OCI-LY7 (cell line): ENCODE measurements at regions not wholly inside any gene's neighbourhood (a gene's known extent, or its start where the extent isn't known, plus 50 kb on each side); places are given as distances from the start of the nearest gene placed in this dataset.

Experiments used
- BruUV-seq: library from RNA; stranded (reverse); fragments of 400-500 nt; replicated peaks from 2 replicates; lab custom pipeline; 2021; lab: Mats Ljungman, UMichigan
- CTCF ChIA-PET: fragments of 300-600 bp; sonication (Branson Sonifier 250); formaldehyde crosslinking; loops from one replicate; lab custom pipeline; 2022; ENCODE audit warnings: antibody characterized with exemption; ENCODE audit not compliant: unreplicated experiment; lab: Charles Lee
- POLR2A ChIA-PET: fragments of 300-600 bp; sonication (Branson Sonifier 250); formaldehyde crosslinking; loops from one replicate; lab custom pipeline; 2022; ENCODE audit warnings: antibody characterized with exemption; lab: Charles Lee
- DNase-seq: peaks from one replicate; pipeline ENCODE4 v3.0.0-alpha.2; 2015; ENCODE audit warnings: low spot score
- H2AFZ ChIP-seq: fragments of 200-600 bp; sonication (generic), shearing (Covaris generic); 2 replicates; pipeline ENCODE4 v1.6.1; 2014; ENCODE audit warnings: mild to moderate bottlenecking, antibody characterized with exemption, low read length, moderate library complexity
- H3K27ac ChIP-seq: fragments of 200-600 bp; sonication (generic); 2 replicates; pipeline ENCODE4 v1.5.1; 2014; ENCODE audit warnings: mixed run types, low read depth, mild to moderate bottlenecking, moderate library complexity, low read length, inconsistent platforms; ENCODE audit not compliant: poor library complexity, severe bottlenecking
- H3K36me3 ChIP-seq: fragments of 200-600 bp; sonication (generic); 2 replicates; pipeline ENCODE4 v1.6.1; 2014; ENCODE audit warnings: mild to moderate bottlenecking, antibody characterized with exemption, low read length, moderate library complexity, mixed read lengths; ENCODE audit not compliant: insufficient read depth
- H3K4me1 ChIP-seq: fragments of 200-600 bp; sonication (generic); 2 replicates; pipeline ENCODE4 v1.5.1; 2014; ENCODE audit warnings: mild to moderate bottlenecking, low read length; ENCODE audit not compliant: insufficient read depth, poor library complexity, severe bottlenecking
- H3K4me2 ChIP-seq: fragments of 200-600 bp; sonication (generic); 2 replicates; pipeline ENCODE4 v1.6.1; 2014; ENCODE audit warnings: mild to moderate bottlenecking, low read length
- H3K4me3 ChIP-seq: fragments of 200-600 bp; sonication (generic); 2 replicates; pipeline ENCODE4 v1.5.1; 2014; ENCODE audit warnings: mild to moderate bottlenecking, low read depth, low read length; ENCODE audit not compliant: poor library complexity, severe bottlenecking
- H3K79me2 ChIP-seq: fragments of 200-600 bp; sonication (generic); 2 replicates; pipeline ENCODE4 v1.6.1; 2016; ENCODE audit warnings: low read depth, mild to moderate bottlenecking, low read length, moderate library complexity, mixed read lengths; ENCODE audit not compliant: insufficient read depth
- H3K9me2 ChIP-seq: fragments of 200-600 bp; sonication (generic); 2 replicates; pipeline ENCODE4 v1.6.1; 2016; ENCODE audit warnings: mild to moderate bottlenecking, low read length, mixed read lengths; ENCODE audit not compliant: insufficient read depth
- H3K9me3 ChIP-seq: fragments of 200-600 bp; sonication (generic); 2 replicates; pipeline ENCODE4 v1.6.1; 2014; ENCODE audit warnings: mild to moderate bottlenecking, mixed run types, low read length, mixed read lengths
- H4K20me1 ChIP-seq: fragments of 200-600 bp; sonication (generic); 2 replicates; pipeline ENCODE4 v1.6.1; 2014; ENCODE audit warnings: mild to moderate bottlenecking, antibody characterized with exemption, low read length, moderate library complexity, mixed read lengths; ENCODE audit not compliant: insufficient read depth
- CTCF ChIP-seq: fragments of 200-600 bp; sonication (generic); conservative IDR thresholded peaks from 2 replicates; pipeline ENCODE4 v1.5.1; 2014; ENCODE audit warnings: mild to moderate bottlenecking, antibody characterized with exemption, low read length, moderate library complexity, mixed read lengths
- EZH2phosphoT487 ChIP-seq: fragments of 200-600 bp; sonication (generic); IDR thresholded peaks from 2 replicates; pipeline ENCODE4 v1.6.1; 2018; ENCODE audit warnings: low read depth, borderline replicate concordance, mild to moderate bottlenecking, mixed run types, antibody characterized with exemption, low read length, moderate library complexity, mixed read lengths
- intact Hi-C: fragments of 100-400 bp; cut with micrococcal nuclease; formaldehyde crosslinking; loops from one replicate; pipeline ENCODE4 v1.10.0; 2022; ENCODE audit not compliant: unreplicated experiment

- Histone ChIP-seq H4K20me1 (no peaks in the 10 kb centered on the region), H3K9me2 (no peaks in the 10 kb centered on the region), H3K27ac (no peak overlapping the region), H3K79me2 (no peaks in the 10 kb centered on the region), H3K4me3 (no peak overlapping the region), H2AFZ (no peak overlapping the region), H3K4me1 (no peaks in the 10 kb centered on the region), H3K9me3 (no peaks in the 10 kb centered on the region), H3K36me3 (no peaks in the 10 kb centered on the region), H3K4me2 (no peak overlapping the region)
- POLR2A ChIA-PET = no interaction called here
- intact Hi-C loops = no loop called here
- CTCF ChIA-PET = no interaction called here
- no TSS peak for BruUV-seq
- no peak for DNase-seq
- TF ChIP-seq CTCF = no peak
- no peak for TF ChIP-seq EZH2phosphoT487
Observed at GRCh38 chr4:4734425-4734824, 125.0 kb upstream of the MSX1 start.

- intact Hi-C loops = no loop called here
- Histone ChIP-seq H3K4me3 (no peak overlapping the region), H3K4me2 (no peak overlapping the region), H4K20me1 (no peaks in the 10 kb centered on the region), H3K9me3 (no peaks in the 10 kb centered on the region), H3K4me1 (no peaks in the 10 kb centered on the region), H3K27ac (no peak overlapping the region), H3K79me2 (no peaks in the 10 kb centered on the region), H3K36me3 (no peaks in the 10 kb centered on the region), H2AFZ (no peak overlapping the region), H3K9me2 (no peaks in the 10 kb centered on the region)
- DNase-seq = no peak
- no peak for TF ChIP-seq EZH2phosphoT487
- ChIA-PET CTCF (no interaction called here), POLR2A (no interaction called here)
- BruUV-seq = no TSS peak
Observed at GRCh38 chr4:4733663-4734062, 125.8 kb upstream of the MSX1 start.

- Histone ChIP-seq H3K4me3 (no peak overlapping the region), H3K4me1 (no peaks in the 10 kb centered on the region), H3K36me3 (no peaks in the 10 kb centered on the region), H3K4me2 (no peak overlapping the region), H2AFZ (no peak overlapping the region), H3K79me2 (no peaks in the 10 kb centered on the region), H3K27ac (no peak overlapping the region), H4K20me1 (no peaks in the 10 kb centered on the region), H3K9me3 (peaks cover 10% of the 10 kb centered on the region; the same call in 1 of the 2 replicates), H3K9me2 (no peaks in the 10 kb centered on the region)
- no peak for TF ChIP-seq CTCF
- no peak for TF ChIP-seq EZH2phosphoT487
- no peak for DNase-seq
- BruUV-seq = no TSS peak
- intact Hi-C loops = no loop called here
- CTCF ChIA-PET = no interaction called here
- POLR2A ChIA-PET = no interaction called here
Observed at GRCh38 chr4:4730249-4730648, 129.2 kb upstream of the MSX1 start.
